NB4 (cell line): ENCODE measurements at regions not wholly inside any gene's neighbourhood (a gene's known extent, or its start where the extent isn't known, plus 50 kb on each side); places are given as distances from the start of the nearest gene placed in this dataset.

ENCODE experiments used
- CTCF ChIP-seq: IDR thresholded peaks from one replicate; pipeline ENCODE4 v1.5.1; 2012; ENCODE audit warnings: low read depth, low read length
- POLR2A ChIP-seq: IDR thresholded peaks from 2 replicates; pipeline ENCODE4 v1.6.1; 2011; ENCODE audit warnings: mild to moderate bottlenecking; ENCODE audit not compliant: insufficient read length; ENCODE audit errors: extremely low read depth

- TF ChIP-seq CTCF (no peak), POLR2A (no peak)
These were observed 173.8 kb upstream of the TSC22D1 start for GRCh38 chr13:44749906-44750305.
